PC-9 (cell line): ENCODE measurements at regions not wholly inside any gene's neighbourhood (a gene's known extent, or its start where the extent isn't known, plus 50 kb on each side); places are given as distances from the start of the nearest gene placed in this dataset.

ENCODE experiments used
- BruUV-seq: library from RNA; stranded (reverse); fragments of 400-500 nt; replicated peaks from 2 replicates; lab custom pipeline; 2021; lab: Mats Ljungman, UMichigan
- CTCF ChIA-PET: fragments of 300-600 bp; sonication (Branson Sonifier 250); formaldehyde crosslinking; loops from one replicate; lab custom pipeline; 2022; ENCODE audit warnings: antibody characterized with exemption; lab: Charles Lee
- POLR2A ChIA-PET: fragments of 300-600 bp; sonication (Branson Sonifier 250); formaldehyde crosslinking; loops from one replicate; lab custom pipeline; 2022; ENCODE audit warnings: antibody characterized with exemption; ENCODE audit not compliant: unreplicated experiment; lab: Charles Lee
- DNase-seq, 2 experiments: peaks; one replicate each; pipeline versions ENCODE4 v3.0.0 to v3.0.0-alpha.2; 2015 to 2022; ENCODE audit warnings: mixed read lengths in 1 of 2
- H2AFZ ChIP-seq: fragments of 200-600 bp; sonication (generic); 2 replicates; pipeline ENCODE4 v1.8.1; 2017; ENCODE audit warnings: antibody characterized with exemption
- H3F3A ChIP-seq: fragments of 200-600 bp; sonication (generic); 2 replicates; pipeline ENCODE4 v1.8.1; 2017; ENCODE audit warnings: antibody characterized with exemption, mild to moderate bottlenecking, low read depth; ENCODE audit not compliant: insufficient read depth
- H3K27ac ChIP-seq: fragments of 200-600 bp; sonication (generic); 2 replicates; pipeline ENCODE4 v1.6.1; 2016; ENCODE audit warnings: mixed run types
- H3K27me3 ChIP-seq: fragments of 200-600 bp; sonication (generic); 2 replicates; pipeline ENCODE4 v1.6.1; 2016; ENCODE audit warnings: low read depth, mixed run types; ENCODE audit not compliant: insufficient read depth
- H3K36me3 ChIP-seq: fragments of 200-600 bp; sonication (generic); 2 replicates; pipeline ENCODE4 v1.6.1; 2016; ENCODE audit warnings: low read depth, mixed run types
- H3K4me1 ChIP-seq: fragments of 200-600 bp; sonication (generic); replicated peaks from 2 replicates; pipeline ENCODE4 v1.6.1; 2016; ENCODE audit warnings: mixed run types; ENCODE audit not compliant: insufficient read depth
- H3K4me2 ChIP-seq: fragments of 200-600 bp; sonication (generic); 2 replicates; pipeline ENCODE4 v1.6.1; 2017; ENCODE audit warnings: mixed run types
- H3K4me3 ChIP-seq: fragments of 200-600 bp; sonication (generic); 2 replicates; pipeline ENCODE4 v1.6.1; 2016; ENCODE audit warnings: mixed run types
- H3K79me2 ChIP-seq: fragments of 200-600 bp; sonication (generic); 2 replicates; pipeline ENCODE4 v1.6.1; 2017; ENCODE audit warnings: low read depth, mixed run types
- H3K9me2 ChIP-seq: fragments of 200-600 bp; sonication (generic); 2 replicates; pipeline ENCODE4 v1.8.1; 2017; ENCODE audit warnings: mild to moderate bottlenecking; ENCODE audit not compliant: insufficient read depth
- H3K9me3 ChIP-seq: fragments of 200-600 bp; sonication (generic); 2 replicates; pipeline ENCODE4 v1.8.1; 2016; ENCODE audit warnings: low read depth; ENCODE audit not compliant: insufficient read depth
- H4K20me1 ChIP-seq: fragments of 200-600 bp; sonication (generic); 2 replicates; pipeline ENCODE4 v1.8.1; 2017; ENCODE audit not compliant: insufficient read depth
- EZH2 ChIP-seq: fragments of 200-600 bp; sonication (generic); IDR thresholded peaks from 2 replicates; pipeline ENCODE4 v1.8.0; 2017; ENCODE audit warnings: antibody characterized with exemption, low read depth
- intact Hi-C: fragments of 100-400 bp; cut with micrococcal nuclease; formaldehyde crosslinking; loops from one replicate; pipeline ENCODE4 v1.10.0; 2022; ENCODE audit not compliant: unreplicated experiment
- TF ChIP-seq, protein P1 (sequence below): fragments of 200-600 bp; sonication (generic); conservative IDR thresholded peaks from 2 replicates; pipeline ENCODE4 v1.6.1; 2017; ENCODE audit warnings: mixed run types, antibody characterized with exemption, mild to moderate bottlenecking, moderate library complexity

DNA sequence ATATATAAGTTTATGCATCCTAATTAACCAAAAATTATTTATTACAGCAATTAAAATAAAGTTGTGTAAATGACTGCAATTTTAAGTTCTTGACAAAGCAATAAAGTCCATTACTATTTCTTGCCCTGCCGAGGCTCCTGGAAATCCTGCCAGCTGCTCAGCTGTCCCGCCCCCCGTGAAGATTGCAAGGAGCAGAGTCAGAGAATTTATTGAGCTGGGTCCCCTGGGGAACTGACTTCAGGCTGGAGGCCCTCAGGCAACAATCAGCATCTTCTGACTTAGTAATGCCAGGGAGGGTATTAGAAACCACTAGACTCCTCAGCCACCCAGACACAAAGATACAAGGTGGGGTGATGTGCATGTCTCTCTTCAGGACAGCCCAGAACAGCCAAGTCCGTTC lies 92.3 kb downstream of the EDN3 start:
- ChIA-PET CTCF (no interaction called here), POLR2A (interaction anchor here (0.5 kb wide), 1 partner anchor 104 kb away, joined by 5 read pairs; no protein-coding TSS in a partner anchor)
- BruUV-seq: no TSS peak
- no peaks in the 10 kb centered on the region for H3K36me3 ChIP-seq
- H3K27me3 ChIP-seq: peaks cover 99% of the 10 kb centered on the region
- H3K79me2 ChIP-seq: no peaks in the 10 kb centered on the region
- intact Hi-C loops: no loop called here
- H3K4me2 ChIP-seq: no peak overlapping the region
- no peak overlapping the region for H3K4me3 ChIP-seq
- no peaks in the 10 kb centered on the region for H3K4me1 ChIP-seq
- no peak overlapping the region for H2AFZ ChIP-seq
- H3K9me3 ChIP-seq: no peaks in the 10 kb centered on the region
- no peak overlapping the region for H3K27ac ChIP-seq
- no peak for DNase-seq
- no peaks in the 10 kb centered on the region for H4K20me1 ChIP-seq
- no peaks in the 10 kb centered on the region for H3F3A ChIP-seq
- no peaks in the 10 kb centered on the region for H3K9me2 ChIP-seq
- TF ChIP-seq EZH2: no peak
- TF ChIP-seq, protein P1, sequence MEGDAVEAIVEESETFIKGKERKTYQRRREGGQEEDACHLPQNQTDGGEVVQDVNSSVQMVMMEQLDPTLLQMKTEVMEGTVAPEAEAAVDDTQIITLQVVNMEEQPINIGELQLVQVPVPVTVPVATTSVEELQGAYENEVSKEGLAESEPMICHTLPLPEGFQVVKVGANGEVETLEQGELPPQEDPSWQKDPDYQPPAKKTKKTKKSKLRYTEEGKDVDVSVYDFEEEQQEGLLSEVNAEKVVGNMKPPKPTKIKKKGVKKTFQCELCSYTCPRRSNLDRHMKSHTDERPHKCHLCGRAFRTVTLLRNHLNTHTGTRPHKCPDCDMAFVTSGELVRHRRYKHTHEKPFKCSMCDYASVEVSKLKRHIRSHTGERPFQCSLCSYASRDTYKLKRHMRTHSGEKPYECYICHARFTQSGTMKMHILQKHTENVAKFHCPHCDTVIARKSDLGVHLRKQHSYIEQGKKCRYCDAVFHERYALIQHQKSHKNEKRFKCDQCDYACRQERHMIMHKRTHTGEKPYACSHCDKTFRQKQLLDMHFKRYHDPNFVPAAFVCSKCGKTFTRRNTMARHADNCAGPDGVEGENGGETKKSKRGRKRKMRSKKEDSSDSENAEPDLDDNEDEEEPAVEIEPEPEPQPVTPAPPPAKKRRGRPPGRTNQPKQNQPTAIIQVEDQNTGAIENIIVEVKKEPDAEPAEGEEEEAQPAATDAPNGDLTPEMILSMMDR: no peak

DNA sequence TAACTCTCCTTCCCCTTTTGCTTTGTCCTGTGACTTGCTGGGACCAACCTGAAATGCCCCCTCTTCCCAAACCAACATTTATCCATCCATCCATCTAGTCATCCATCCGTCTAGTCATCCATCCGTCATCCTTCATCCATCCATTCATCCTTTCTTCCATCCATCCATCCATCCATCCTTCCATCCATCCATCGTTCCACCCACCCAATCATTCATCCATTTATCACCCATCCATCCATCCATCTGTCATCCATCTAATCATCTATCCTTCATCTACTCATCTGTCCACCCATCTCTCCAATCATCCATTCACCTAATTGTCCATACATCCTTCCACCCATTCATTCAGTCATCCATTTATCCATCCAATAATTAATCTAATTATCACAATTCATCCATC lies 92.7 kb downstream of the EDN3 start:
- no peak overlapping the region for H3K4me2 ChIP-seq
- CTCF ChIA-PET: no interaction called here
- POLR2A ChIA-PET: interaction anchor here (0.5 kb wide), 1 partner anchor 104 kb away, joined by 5 read pairs; no protein-coding TSS in a partner anchor
- intact Hi-C loops: no loop called here
- BruUV-seq: no TSS peak
- peaks cover 99% of the 10 kb centered on the region for H3K27me3 ChIP-seq
- no peaks in the 10 kb centered on the region for H3K9me2 ChIP-seq
- H4K20me1 ChIP-seq: no peaks in the 10 kb centered on the region
- no peaks in the 10 kb centered on the region for H3F3A ChIP-seq
- H2AFZ ChIP-seq: no peak overlapping the region
- TF ChIP-seq, protein P1: no peak
- no peak for TF ChIP-seq EZH2
- H3K36me3 ChIP-seq: no peaks in the 10 kb centered on the region
- no peak overlapping the region for H3K27ac ChIP-seq
- H3K4me3 ChIP-seq: no peak overlapping the region
- H3K79me2 ChIP-seq: no peaks in the 10 kb centered on the region
- H3K9me3 ChIP-seq: no peaks in the 10 kb centered on the region
- no peak for DNase-seq
- no peaks in the 10 kb centered on the region for H3K4me1 ChIP-seq

DNA sequence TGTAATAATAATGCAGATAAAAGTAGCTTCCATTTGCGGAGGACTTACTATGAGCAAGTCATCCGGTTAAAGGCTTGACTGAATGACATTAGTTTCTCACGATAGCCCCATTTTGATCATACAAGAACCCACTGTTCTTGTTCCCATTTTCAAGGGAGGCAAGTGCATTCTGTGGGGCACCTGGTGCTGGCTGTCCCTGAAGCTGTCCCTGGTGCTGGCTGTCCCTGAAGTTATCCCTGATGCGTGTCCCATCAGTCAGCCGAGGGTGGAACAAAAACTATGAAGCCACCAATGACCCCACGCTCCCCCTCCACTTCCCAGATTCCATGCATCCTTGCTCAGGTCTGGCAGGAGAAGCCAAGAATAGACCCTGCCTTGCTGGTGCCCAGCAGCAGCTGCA lies 95.3 kb downstream of the EDN3 start:
- DNase-seq: no peak
- Histone ChIP-seq H3K79me2 (no peaks in the 10 kb centered on the region), H4K20me1 (no peaks in the 10 kb centered on the region), H3K36me3 (no peaks in the 10 kb centered on the region), H3K9me3 (no peaks in the 10 kb centered on the region), H3K9me2 (no peaks in the 10 kb centered on the region), H3K4me1 (no peaks in the 10 kb centered on the region), H3F3A (no peaks in the 10 kb centered on the region), H3K4me3 (no peak overlapping the region), H3K27me3 (peaks cover 99% of the 10 kb centered on the region), H2AFZ (no peak overlapping the region), H3K4me2 (no peak overlapping the region), H3K27ac (no peak overlapping the region)
- BruUV-seq: no TSS peak
- CTCF ChIA-PET: no interaction called here
- intact Hi-C loops: no loop called here
- TF ChIP-seq, protein P1: no peak
- no peak for TF ChIP-seq EZH2
- POLR2A ChIA-PET: no interaction called here
